IMR-90 (cell line): ENCODE measurements at regions not wholly inside any gene's neighbourhood (a gene's known extent, or its start where the extent isn't known, plus 50 kb on each side); places are given as distances from the start of the nearest gene placed in this dataset.

Experiments
- ATAC-seq: fragments of 200-7000 bp; cut with Tn5 transposase; 2 replicates; pipeline ENCODE4 v1.9.1; 2020; ENCODE audit warnings: low read depth, mild to moderate bottlenecking, moderate library complexity
- BruUV-seq: library from RNA; stranded (reverse); fragments of 400-500 nt; replicated peaks from 2 replicates; lab custom pipeline; 2021; lab: Mats Ljungman, UMichigan
- CTCF ChIA-PET: fragments of 300-600 bp; formaldehyde crosslinking; extraction: SDS; loops from one replicate; lab custom pipeline; 2021; ENCODE audit warnings: antibody characterized with exemption; lab: Yijun Ruan, JAX
- POLR2A ChIA-PET: fragments of 300-600 bp; sonication (Branson Sonifier 250); formaldehyde crosslinking; loops from one replicate; lab custom pipeline; 2022; ENCODE audit warnings: antibody characterized with exemption; ENCODE audit not compliant: unreplicated experiment; lab: Charles Lee
- DNase-seq: peaks from one replicate; pipeline ENCODE4 v3.0.0; 2013
- H2AFZ ChIP-seq: replicated peaks from 2 replicates; pipeline ENCODE3; 2013; ENCODE audit warnings: low read length, mild to moderate bottlenecking; ENCODE audit not compliant: poor library complexity
- H2AK5ac ChIP-seq: 2 replicates; pipeline ENCODE4 v1.6.1; 2013; ENCODE audit warnings: low read depth, low read length, inconsistent platforms
- H2AK9ac ChIP-seq: replicated peaks from 2 replicates; pipeline ENCODE3; 2013; ENCODE audit warnings: mild to moderate bottlenecking, low read depth, low read length, moderate library complexity; ENCODE audit not compliant: poor library complexity
- H2BK120ac ChIP-seq: 2 replicates; pipeline ENCODE4 v1.6.1; 2013; ENCODE audit warnings: low read depth, low read length, inconsistent platforms
- H2BK15ac ChIP-seq: 3 replicates; pipeline ENCODE4 v1.6.1; 2013; ENCODE audit warnings: low read depth, low read length, inconsistent platforms
- H2BK20ac ChIP-seq: 2 replicates; pipeline ENCODE4 v1.6.1; 2013; ENCODE audit warnings: low read depth, mild to moderate bottlenecking, inconsistent platforms, low read length, moderate library complexity
- H2BK5ac ChIP-seq: 2 replicates; pipeline ENCODE4 v1.6.1; 2013; ENCODE audit warnings: mild to moderate bottlenecking, low read depth, low read length, inconsistent platforms; ENCODE audit not compliant: poor library complexity, severe bottlenecking
- H3K14ac ChIP-seq: replicated peaks from 2 replicates; pipeline ENCODE4 v1.6.1; 2013; ENCODE audit warnings: low read depth, low read length, inconsistent platforms
- H3K18ac ChIP-seq: 2 replicates; pipeline ENCODE4 v1.6.1; 2013; ENCODE audit warnings: low read depth, low read length, control low read depth
- H3K23ac ChIP-seq: 2 replicates; pipeline ENCODE4 v1.6.1; 2013; ENCODE audit warnings: low read depth, low read length, inconsistent platforms
- H3K27ac ChIP-seq: 2 replicates; pipeline ENCODE4 v1.5.1; 2013; ENCODE audit warnings: mild to moderate bottlenecking, control low read depth, low read length; ENCODE audit not compliant: insufficient read depth
- H3K27me3 ChIP-seq: 2 replicates; pipeline ENCODE4 v1.6.1; 2013; ENCODE audit warnings: low read length; ENCODE audit not compliant: control insufficient read depth, insufficient read depth
- H3K36me3 ChIP-seq: 2 replicates; pipeline ENCODE4 v1.6.1; 2013; ENCODE audit warnings: low read length, mixed read lengths; ENCODE audit not compliant: control insufficient read depth, insufficient read depth
- H3K4ac ChIP-seq: 2 replicates; pipeline ENCODE4 v1.6.1; 2013; ENCODE audit warnings: low read depth, low read length, inconsistent platforms
- H3K4me1 ChIP-seq: 2 replicates; pipeline ENCODE4 v1.6.1; 2013; ENCODE audit warnings: low read length, mixed read lengths; ENCODE audit not compliant: control insufficient read depth, insufficient read depth
- H3K4me2 ChIP-seq: 2 replicates; pipeline ENCODE4 v1.6.1; 2013; ENCODE audit warnings: low read depth, mild to moderate bottlenecking, control low read depth, low read length, moderate library complexity
- H3K4me3 ChIP-seq: 2 replicates; pipeline ENCODE4 v1.5.1; 2013; ENCODE audit warnings: low read depth, mild to moderate bottlenecking, control low read depth, low read length, moderate library complexity; ENCODE audit not compliant: insufficient read depth
- H3K56ac ChIP-seq: 2 replicates; pipeline ENCODE4 v1.6.1; 2013; ENCODE audit warnings: low read length, inconsistent platforms; ENCODE audit not compliant: insufficient read depth; ENCODE audit errors: extremely low read depth
- H3K79me1 ChIP-seq, 2 experiments: 2 replicates each; pipeline ENCODE4 v1.6.1; 2013; ENCODE audit warnings: low read length in 2 of 2, inconsistent platforms in 1 of 2, low read depth in 1 of 2
- H3K9ac ChIP-seq: 2 replicates; pipeline ENCODE4 v1.6.1; 2013; ENCODE audit warnings: low read depth, low read length, control low read depth
- H3K9me1 ChIP-seq: 2 replicates; pipeline ENCODE4 v1.6.1; 2013; ENCODE audit warnings: low read length, inconsistent platforms; ENCODE audit not compliant: insufficient read depth
- H3K9me3 ChIP-seq: 2 replicates; pipeline ENCODE4 v1.6.1; 2013; ENCODE audit warnings: low read length; ENCODE audit not compliant: control insufficient read depth, insufficient read depth
- H4K20me1 ChIP-seq: 2 replicates; pipeline ENCODE4 v1.6.1; 2013; ENCODE audit warnings: low read length, inconsistent platforms; ENCODE audit not compliant: insufficient read depth
- H4K5ac ChIP-seq: 2 replicates; pipeline ENCODE4 v1.6.1; 2013; ENCODE audit warnings: mild to moderate bottlenecking, low read depth, low read length, control low read depth
- H4K8ac ChIP-seq, 2 experiments: 2 replicates each; pipeline ENCODE4 v1.6.1; 2013; ENCODE audit warnings: low read depth in 2 of 2, low read length in 2 of 2, control low read depth in 1 of 2, inconsistent platforms in 1 of 2
- H4K91ac ChIP-seq: 2 replicates; pipeline ENCODE4 v1.6.1; 2013; ENCODE audit warnings: low read depth, low read length, inconsistent platforms; ENCODE audit not compliant: insufficient read depth
- BHLHE40 ChIP-seq: fragments of 150-350 bp; IDR thresholded peaks from 2 replicates; pipeline ENCODE4 v1.6.1; 2016; ENCODE audit warnings: mild to moderate bottlenecking, low read depth, low read length
- CTCF ChIP-seq: conservative IDR thresholded peaks from 2 replicates; pipeline ENCODE4 v1.5.1; 2012; ENCODE audit warnings: mild to moderate bottlenecking, low read depth, low read length, improper control_type of control experiment
- RCOR1 ChIP-seq: IDR thresholded peaks from 2 replicates; pipeline ENCODE4 v1.6.1; 2012; ENCODE audit warnings: mild to moderate bottlenecking, low read length, improper control_type of control experiment; ENCODE audit not compliant: insufficient replicate concordance
- WGBS, 2 experiments: methylation state at CpG; one replicate each; pipeline versions ENCODE4 v1.1.5 to v1.1.7; 2013; ENCODE audit warnings: missing lambda C conversion rate in 2 of 2; ENCODE audit not compliant: insufficient read length in 1 of 2; ENCODE audit errors: extremely low coverage in 2 of 2; 5-methylcytosine and 5-hydroxymethylcytosine counted together
- dilution Hi-C: fragments of 300-500 bp; cut with HindIII; formaldehyde crosslinking; loops from one replicate; pipeline ENCODE4 v1.14.3; 2018; ENCODE audit warnings: low sequenced_read_pairs; ENCODE audit not compliant: unreplicated experiment
- in situ Hi-C: fragments of 300-500 bp; cut with MboI; formaldehyde crosslinking; loops from 3 replicates; pipeline ENCODE4 v1.14.3; 2019; ENCODE audit warnings: low sequenced_read_pairs, inconsistent platforms, mixed read lengths
- intact Hi-C: fragments of 100-400 bp; cut with micrococcal nuclease; formaldehyde crosslinking; loops from 2 replicates; pipeline ENCODE4 v1.10.0; 2022
- TF ChIP-seq, protein P1 (sequence below): fragments of 150-350 bp; IDR thresholded peaks from 2 replicates; pipeline ENCODE4 v1.6.1; 2017; ENCODE audit warnings: mild to moderate bottlenecking, antibody characterized with exemption, low read length, low read depth

DNA sequence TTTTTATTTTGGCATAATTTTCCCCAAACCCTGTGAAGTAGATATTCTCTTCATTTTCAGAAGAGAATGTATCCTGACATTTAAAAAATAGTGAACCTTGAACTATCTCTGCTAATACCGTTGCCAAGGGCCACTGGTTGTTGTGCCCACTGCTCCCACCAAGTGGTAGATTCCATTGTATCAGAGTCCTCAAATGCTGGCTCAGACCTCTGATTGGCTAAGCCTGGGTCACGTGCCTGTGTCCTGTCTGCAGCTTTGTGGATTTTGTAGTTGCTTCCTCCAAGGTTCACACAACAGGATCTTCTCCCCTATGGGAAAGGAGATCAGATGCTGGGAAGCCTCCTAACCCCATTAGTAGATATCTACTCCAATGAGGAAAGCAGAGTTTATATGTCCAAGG lies 104.8 kb upstream of the CASK start:
- Histone ChIP-seq H3K79me1 (no peaks in the 10 kb centered on the region), H3K23ac (no peak overlapping the region), H3K27me3 (peaks cover 2% of the 10 kb centered on the region; the same call in 1 of the 2 replicates), H3K9ac (no peak overlapping the region), H4K20me1 (no peaks in the 10 kb centered on the region), H2AFZ (no peak overlapping the region), H3K9me3 (no peaks in the 10 kb centered on the region; the same call in 1 of the 2 replicates), H2AK9ac (no peak overlapping the region), H3K27ac (no peak overlapping the region), H2BK20ac (no peak overlapping the region), H3K4me2 (no peak overlapping the region), H3K4me3 (no peak overlapping the region), H2AK5ac (no peak overlapping the region), H4K5ac (no peak overlapping the region), H3K9me1 (no peaks in the 10 kb centered on the region), H3K36me3 (no peaks in the 10 kb centered on the region), H3K14ac (no peak overlapping the region), H4K91ac (no peak overlapping the region), H2BK120ac (no peak overlapping the region), H3K56ac (no peak overlapping the region), H2BK5ac (no peak overlapping the region), H3K4me1 (no peaks in the 10 kb centered on the region), H2BK15ac (no peak overlapping the region), H3K4ac (no peak overlapping the region), H4K8ac (no peak overlapping the region), H3K18ac (no peak overlapping the region)
- in situ Hi-C loops: no loop called here
- no peak for ATAC-seq
- no TSS peak for BruUV-seq
- ChIA-PET POLR2A (no interaction called here), CTCF (no interaction called here)
- dilution Hi-C loops: no loop called here
- TF ChIP-seq, protein P1, sequence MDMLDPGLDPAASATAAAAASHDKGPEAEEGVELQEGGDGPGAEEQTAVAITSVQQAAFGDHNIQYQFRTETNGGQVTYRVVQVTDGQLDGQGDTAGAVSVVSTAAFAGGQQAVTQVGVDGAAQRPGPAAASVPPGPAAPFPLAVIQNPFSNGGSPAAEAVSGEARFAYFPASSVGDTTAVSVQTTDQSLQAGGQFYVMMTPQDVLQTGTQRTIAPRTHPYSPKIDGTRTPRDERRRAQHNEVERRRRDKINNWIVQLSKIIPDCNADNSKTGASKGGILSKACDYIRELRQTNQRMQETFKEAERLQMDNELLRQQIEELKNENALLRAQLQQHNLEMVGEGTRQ: 0 out of 2 replicates have a peak, but pooled peaks have one; percentile 16
- TF ChIP-seq CTCF: no peak
- TF ChIP-seq BHLHE40: no peak
- no peak for TF ChIP-seq RCOR1
- no peak for DNase-seq
- WGBS, 2 experiments: no CpG with 5 or more reads among the region's 2 CpGs
- intact Hi-C loops: no loop called here
